SK-N-SH (cell line): ENCODE measurements at regions not wholly inside any gene's neighbourhood (a gene's known extent, or its start where the extent isn't known, plus 50 kb on each side); places are given as distances from the start of the nearest gene placed in this dataset.

Experiments used
- CTCF ChIA-PET: fragments of 300-600, 350-600 bp; formaldehyde crosslinking; extraction: SDS; loops from one replicate; lab custom pipeline; 2021; lab: Yijun Ruan, JAX
- POLR2A ChIA-PET: fragments of 350-600 bp; sonication (Branson Sonifier 250); formaldehyde crosslinking; extraction: SDS; loops from one replicate; lab custom pipeline; 2020; ENCODE audit warnings: antibody characterized with exemption, inconsistent platforms; lab: Yijun Ruan, JAX
- DNase-seq: peaks from one replicate; pipeline ENCODE4 v3.0.0; 2012
- H2AFZ ChIP-seq: fragments of 200-600 bp; sonication (generic); 2 replicates; pipeline ENCODE4 v1.8.1; 2016; ENCODE audit warnings: antibody characterized with exemption, mild to moderate bottlenecking, low read depth
- H3F3A ChIP-seq: fragments of 200-600 bp; sonication (generic); replicated peaks from 2 replicates; pipeline ENCODE3; 2016; ENCODE audit warnings: antibody characterized with exemption, mild to moderate bottlenecking; ENCODE audit not compliant: insufficient read depth
- H3K27ac ChIP-seq, 2 experiments: fragments of 200-500 bp in 1 of 2; fragments of 200-600 bp in 1 of 2; sonication (Bioruptor generic) in 1 of 2; sonication (generic), shearing (Covaris generic) in 1 of 2; 2 replicates each; pipeline versions ENCODE4 v1.5.1 to v1.6.1; 2014 to 2016; ENCODE audit warnings: low read depth in 2 of 2, inconsistent platforms in 1 of 2, low read length in 1 of 2, mild to moderate bottlenecking in 1 of 2, mixed read lengths in 1 of 2
- H3K27me3 ChIP-seq: fragments of 200-600 bp; sonication (generic), shearing (Covaris generic); 2 replicates; pipeline ENCODE4 v1.6.1; 2016; ENCODE audit warnings: mixed run types; ENCODE audit not compliant: insufficient read depth
- H3K36me3 ChIP-seq, 2 experiments: fragments of 200-500 bp in 1 of 2; fragments of 200-600 bp in 1 of 2; sonication (Bioruptor generic) in 1 of 2; sonication (generic) in 1 of 2; replicated peaks in 1 of 2; 2 replicates each; pipeline versions ENCODE3 to v1.5.1; 2014 to 2016; ENCODE audit warnings: low read length in 1 of 2, mild to moderate bottlenecking in 1 of 2; ENCODE audit not compliant: insufficient read depth in 2 of 2, control insufficient read depth in 1 of 2
- H3K4me1 ChIP-seq, 2 experiments: fragments of 200-500 bp in 1 of 2; fragments of 200-600 bp in 1 of 2; sonication (Bioruptor generic) in 1 of 2; sonication (generic), shearing (Covaris generic) in 1 of 2; 2 replicates each; pipeline versions ENCODE4 v1.5.1 to v1.6.1; 2014 to 2016; ENCODE audit warnings: low read depth in 1 of 2, low read length in 1 of 2, mixed run types in 1 of 2; ENCODE audit not compliant: insufficient read depth in 2 of 2, control insufficient read depth in 1 of 2
- H3K4me2 ChIP-seq: fragments of 200-600 bp; sonication (generic), shearing (Covaris generic); 2 replicates; pipeline ENCODE4 v1.6.1; 2017; ENCODE audit warnings: mixed run types
- H3K4me3 ChIP-seq, 2 experiments: fragments of 200-500 bp in 1 of 2; fragments of 200-600 bp in 1 of 2; sonication (Bioruptor generic) in 1 of 2; sonication (generic), shearing (Covaris generic) in 1 of 2; 2 replicates each; pipeline versions ENCODE4 v1.5.1 to v1.8.1; 2014 to 2016; ENCODE audit warnings: low read depth in 2 of 2, inconsistent platforms in 1 of 2, low read length in 1 of 2, mild to moderate bottlenecking in 1 of 2, mixed read lengths in 1 of 2, moderate library complexity in 1 of 2
- H3K79me2 ChIP-seq: fragments of 200-600 bp; sonication (generic); 2 replicates; pipeline ENCODE4 v1.8.1; 2017; ENCODE audit warnings: mild to moderate bottlenecking; ENCODE audit not compliant: insufficient read depth
- H3K9ac ChIP-seq: fragments of 200-600 bp; sonication (generic); 2 replicates; pipeline ENCODE4 v1.6.1; 2017; ENCODE audit warnings: mixed run types
- H3K9me2 ChIP-seq: fragments of 200-600 bp; sonication (generic); 2 replicates; pipeline ENCODE4 v1.6.1; 2017; ENCODE audit warnings: mixed run types
- H3K9me3 ChIP-seq: fragments of 200-600 bp; sonication (generic); 2 replicates; pipeline ENCODE4 v1.6.1; 2017; ENCODE audit warnings: mixed run types, mild to moderate bottlenecking, moderate library complexity
- H4K20me1 ChIP-seq: fragments of 200-600 bp; sonication (generic); 2 replicates; pipeline ENCODE4 v1.6.1; 2017; ENCODE audit warnings: mild to moderate bottlenecking, mixed run types; ENCODE audit not compliant: insufficient read depth
- CHD2 ChIP-seq: fragments of 150-350 bp; IDR thresholded peaks from 2 replicates; pipeline ENCODE4 v1.6.1; 2018; ENCODE audit warnings: low read length; ENCODE audit not compliant: partially characterized antibody
- EP300 ChIP-seq, 2 experiments: IDR thresholded peaks; 2 replicates each; pipeline versions ENCODE4 v1.4.0 to v1.6.1; 2012; ENCODE audit warnings: borderline replicate concordance in 1 of 2, low read depth in 1 of 2, low read length in 1 of 2
- EZH2phosphoT487 ChIP-seq: fragments of 200-600 bp; sonication (generic); IDR thresholded peaks from 2 replicates; pipeline ENCODE4 v1.6.1; 2017; ENCODE audit warnings: low read depth, mixed run types, mild to moderate bottlenecking, antibody characterized with exemption, moderate library complexity, borderline replicate concordance
- FOSL2 ChIP-seq: IDR thresholded peaks from 2 replicates; pipeline ENCODE4 v1.4.0; 2012; ENCODE audit warnings: low read depth, mild to moderate bottlenecking, moderate library complexity, borderline replicate concordance
- FOXM1 ChIP-seq: IDR thresholded peaks from 2 replicates; pipeline ENCODE4 v1.4.0; 2012; ENCODE audit warnings: low read depth, mild to moderate bottlenecking
- GATA2 ChIP-seq: sonication (generic); formaldehyde crosslinking; IDR thresholded peaks from 2 replicates; pipeline ENCODE4 v1.5.0; 2020; ENCODE audit warnings: mild to moderate bottlenecking, missing genetic modification reagents
- JUND ChIP-seq: IDR thresholded peaks from 2 replicates; pipeline ENCODE4 v1.4.0; 2012
- MEF2A ChIP-seq: IDR thresholded peaks from 2 replicates; pipeline ENCODE4 v1.4.0; 2012; ENCODE audit warnings: low read depth, borderline replicate concordance
- NFIC ChIP-seq: IDR thresholded peaks from 2 replicates; pipeline ENCODE4 v1.4.0; 2012; ENCODE audit warnings: borderline replicate concordance
- NRF1 ChIP-seq: IDR thresholded peaks from 2 replicates; pipeline ENCODE4 v1.6.1; 2012; ENCODE audit warnings: low read depth, mild to moderate bottlenecking, low read length
- POLR2AphosphoS5 ChIP-seq: IDR thresholded peaks from 2 replicates; pipeline ENCODE4 v1.6.1; 2012; ENCODE audit warnings: low read depth, low read length
- RAD21 ChIP-seq: IDR thresholded peaks from 2 replicates; pipeline ENCODE4 v1.6.1; 2012; ENCODE audit warnings: mild to moderate bottlenecking, low read length
- RCOR1 ChIP-seq: fragments of 150-350 bp; IDR thresholded peaks from 2 replicates; pipeline ENCODE4 v1.6.1; 2017; ENCODE audit warnings: antibody characterized with exemption, low read length
- SIN3A ChIP-seq: IDR thresholded peaks from 2 replicates; pipeline ENCODE4 v1.6.1; 2012; ENCODE audit warnings: low read depth, mild to moderate bottlenecking, low read length, moderate library complexity, borderline replicate concordance
- SMC3 ChIP-seq: IDR thresholded peaks from 2 replicates; pipeline ENCODE4 v1.6.1; 2012; ENCODE audit warnings: low read depth, low read length, improper control_type of control experiment
- TAF1 ChIP-seq: IDR thresholded peaks from 2 replicates; pipeline ENCODE4 v1.6.1; 2012; ENCODE audit warnings: low read depth, mild to moderate bottlenecking, low read length, moderate library complexity, borderline replicate concordance
- TCF12 ChIP-seq: IDR thresholded peaks from 2 replicates; pipeline ENCODE4 v1.4.0; 2012
- TEAD4 ChIP-seq: IDR thresholded peaks from 2 replicates; pipeline ENCODE4 v1.4.0; 2012; ENCODE audit warnings: mild to moderate bottlenecking, borderline replicate concordance; ENCODE audit not compliant: insufficient read depth
- YY1 ChIP-seq: IDR thresholded peaks from 2 replicates; pipeline ENCODE4 v1.4.0; 2012; ENCODE audit warnings: low read depth, mild to moderate bottlenecking
- WGBS: methylation state at CpG from one replicate; pipeline ENCODE4 v1.1.6; 2017; ENCODE audit warnings: low lambda C conversion rate; 5-methylcytosine and 5-hydroxymethylcytosine counted together
- TF ChIP-seq, protein P1 (sequence below): fragments of 200-600 bp; sonication (generic); IDR thresholded peaks from 2 replicates; pipeline ENCODE4 v1.6.1; 2017; ENCODE audit warnings: antibody characterized with exemption, mild to moderate bottlenecking, moderate library complexity
- TF ChIP-seq, protein P2 (sequence below): fragments of 150-350 bp; IDR thresholded peaks from 2 replicates; pipeline ENCODE4 v1.6.1; 2017; ENCODE audit warnings: antibody characterized with exemption, low read length, low read depth, borderline replicate concordance
- TF ChIP-seq, protein P3 (sequence below): IDR thresholded peaks from 2 replicates; pipeline ENCODE4; 2012
- TF ChIP-seq, protein P4 (sequence below): IDR thresholded peaks from 2 replicates; pipeline ENCODE4 v1.4.0; 2012; ENCODE audit warnings: low read depth

DNA sequence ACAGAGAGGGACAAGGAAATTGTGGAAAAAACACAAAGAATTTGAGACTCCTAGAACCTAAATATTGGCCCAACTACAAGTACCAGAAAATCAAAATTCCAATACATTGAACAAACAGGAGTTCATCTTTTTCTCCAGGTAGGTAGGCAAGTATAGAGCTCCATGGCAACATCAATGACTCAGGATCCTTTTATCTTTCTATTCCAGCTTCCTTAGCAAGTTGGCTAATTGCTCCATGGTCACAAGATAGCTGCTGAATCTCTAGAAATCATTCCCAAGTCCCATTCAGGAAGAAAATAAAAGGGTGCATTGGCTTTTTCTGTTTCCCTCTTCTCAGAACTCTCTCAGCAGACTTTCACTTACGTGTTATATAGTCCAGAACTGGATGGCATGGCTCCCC lies 117.9 kb upstream of the MAN2A1 start:
- ChIA-PET POLR2A (no interaction called here), CTCF (no interaction called here)
- Histone ChIP-seq H3K4me2 (no peak overlapping the region), H3K79me2 (no peaks in the 10 kb centered on the region), H3F3A (no peaks in the 10 kb centered on the region), H3K4me1 (no peaks in the 10 kb centered on the region), H3K27ac (no peak overlapping the region), H3K9me2 (no peaks in the 10 kb centered on the region), H2AFZ (no peak overlapping the region), H3K4me3 (no peak overlapping the region), H3K27me3 (no peaks in the 10 kb centered on the region), H3K9ac (no peak overlapping the region), H3K36me3 (no peaks in the 10 kb centered on the region), H4K20me1 (no peaks in the 10 kb centered on the region), H3K9me3 (no peaks in the 10 kb centered on the region)
- 52% methylated on average over 1 of the region's 1 CpG for WGBS
- DNase-seq, result no peak
- TF ChIP-seq, protein P1, sequence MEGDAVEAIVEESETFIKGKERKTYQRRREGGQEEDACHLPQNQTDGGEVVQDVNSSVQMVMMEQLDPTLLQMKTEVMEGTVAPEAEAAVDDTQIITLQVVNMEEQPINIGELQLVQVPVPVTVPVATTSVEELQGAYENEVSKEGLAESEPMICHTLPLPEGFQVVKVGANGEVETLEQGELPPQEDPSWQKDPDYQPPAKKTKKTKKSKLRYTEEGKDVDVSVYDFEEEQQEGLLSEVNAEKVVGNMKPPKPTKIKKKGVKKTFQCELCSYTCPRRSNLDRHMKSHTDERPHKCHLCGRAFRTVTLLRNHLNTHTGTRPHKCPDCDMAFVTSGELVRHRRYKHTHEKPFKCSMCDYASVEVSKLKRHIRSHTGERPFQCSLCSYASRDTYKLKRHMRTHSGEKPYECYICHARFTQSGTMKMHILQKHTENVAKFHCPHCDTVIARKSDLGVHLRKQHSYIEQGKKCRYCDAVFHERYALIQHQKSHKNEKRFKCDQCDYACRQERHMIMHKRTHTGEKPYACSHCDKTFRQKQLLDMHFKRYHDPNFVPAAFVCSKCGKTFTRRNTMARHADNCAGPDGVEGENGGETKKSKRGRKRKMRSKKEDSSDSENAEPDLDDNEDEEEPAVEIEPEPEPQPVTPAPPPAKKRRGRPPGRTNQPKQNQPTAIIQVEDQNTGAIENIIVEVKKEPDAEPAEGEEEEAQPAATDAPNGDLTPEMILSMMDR, result no peak
- no peak for TF ChIP-seq SIN3A
- TF ChIP-seq RCOR1, result no peak
- no peak for TF ChIP-seq NFIC
- TF ChIP-seq NRF1, result no peak
- TF ChIP-seq EP300 (IDR thresholded peaks at IDR 0.05; ENCODE audit: borderline replicate concordance in 1 of 2, low read depth in 1 of 2, low read length in 1 of 2), result no peak
- TF ChIP-seq YY1, result no peak
- no peak for TF ChIP-seq RAD21
- TF ChIP-seq JUND, result no peak
- no peak for TF ChIP-seq GATA2 (CRISPR knock-in tag)
- TF ChIP-seq FOXM1, result no peak
- TF ChIP-seq TAF1, result no peak

DNA sequence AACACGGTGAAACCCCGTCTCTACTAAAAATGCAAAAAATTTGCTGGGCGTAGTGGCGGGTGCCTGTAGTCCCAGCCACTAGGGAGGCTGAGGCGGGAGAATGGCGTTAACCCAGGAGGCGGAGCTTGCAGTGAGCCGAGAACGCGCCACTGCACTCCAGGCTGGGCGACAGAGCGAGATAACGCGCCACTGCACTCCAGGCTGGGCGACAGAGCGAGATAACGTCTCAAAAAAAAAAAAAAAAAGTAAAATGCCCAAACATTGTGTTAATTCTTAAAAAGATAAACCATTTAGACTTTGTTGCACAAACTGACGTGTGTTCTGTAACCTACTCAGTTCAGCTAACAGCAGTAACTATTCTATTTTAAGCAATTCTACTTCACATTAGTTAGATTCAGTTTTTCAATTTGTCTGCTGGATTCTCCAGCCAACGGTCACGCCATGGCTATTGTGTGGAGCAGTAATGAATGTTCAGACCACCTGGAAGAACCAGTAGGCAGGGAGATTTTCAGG lies 119.3 kb upstream of the MAN2A1 start:
- no peak overlapping the region for H3K9ac ChIP-seq
- H3K36me3 ChIP-seq, result no peaks in the 10 kb centered on the region
- TF ChIP-seq YY1 (no peak), POLR2AphosphoS5 (no peak), CHD2 (no peak), FOSL2 (no peak), EP300 (IDR thresholded peaks at IDR 0.05; ENCODE audit: borderline replicate concordance in 1 of 2, low read depth in 1 of 2, low read length in 1 of 2) (no peak), SMC3 (no peak), SIN3A (no peak), EZH2phosphoT487 (no peak), JUND (no peak), MEF2A (no peak), TCF12 (no peak), TEAD4 (no peak)
- TF ChIP-seq, protein P2, sequence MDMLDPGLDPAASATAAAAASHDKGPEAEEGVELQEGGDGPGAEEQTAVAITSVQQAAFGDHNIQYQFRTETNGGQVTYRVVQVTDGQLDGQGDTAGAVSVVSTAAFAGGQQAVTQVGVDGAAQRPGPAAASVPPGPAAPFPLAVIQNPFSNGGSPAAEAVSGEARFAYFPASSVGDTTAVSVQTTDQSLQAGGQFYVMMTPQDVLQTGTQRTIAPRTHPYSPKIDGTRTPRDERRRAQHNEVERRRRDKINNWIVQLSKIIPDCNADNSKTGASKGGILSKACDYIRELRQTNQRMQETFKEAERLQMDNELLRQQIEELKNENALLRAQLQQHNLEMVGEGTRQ, result no peak
- TF ChIP-seq, protein P3, sequence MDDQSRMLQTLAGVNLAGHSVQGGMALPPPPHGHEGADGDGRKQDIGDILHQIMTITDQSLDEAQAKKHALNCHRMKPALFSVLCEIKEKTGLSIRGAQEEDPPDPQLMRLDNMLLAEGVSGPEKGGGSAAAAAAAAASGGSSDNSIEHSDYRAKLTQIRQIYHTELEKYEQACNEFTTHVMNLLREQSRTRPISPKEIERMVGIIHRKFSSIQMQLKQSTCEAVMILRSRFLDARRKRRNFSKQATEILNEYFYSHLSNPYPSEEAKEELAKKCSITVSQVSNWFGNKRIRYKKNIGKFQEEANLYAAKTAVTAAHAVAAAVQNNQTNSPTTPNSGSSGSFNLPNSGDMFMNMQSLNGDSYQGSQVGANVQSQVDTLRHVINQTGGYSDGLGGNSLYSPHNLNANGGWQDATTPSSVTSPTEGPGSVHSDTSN, result no peak
- TF ChIP-seq, protein P4, sequence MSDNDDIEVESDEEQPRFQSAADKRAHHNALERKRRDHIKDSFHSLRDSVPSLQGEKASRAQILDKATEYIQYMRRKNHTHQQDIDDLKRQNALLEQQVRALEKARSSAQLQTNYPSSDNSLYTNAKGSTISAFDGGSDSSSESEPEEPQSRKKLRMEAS, result no peak
- TF ChIP-seq, protein P1, result no peak
- TF ChIP-seq, all 33 proteins: peak for 0
- Histone ChIP-seq H3K27me3 (no peaks in the 10 kb centered on the region), H3K79me2 (no peaks in the 10 kb centered on the region), H3K4me3 (no peak overlapping the region), H3K27ac (no peak overlapping the region), H2AFZ (no peak overlapping the region), H3K9me2 (no peaks in the 10 kb centered on the region), H3F3A (no peaks in the 10 kb centered on the region), H3K9me3 (no peaks in the 10 kb centered on the region), H3K4me2 (no peak overlapping the region), H3K4me1 (no peaks in the 10 kb centered on the region), H4K20me1 (no peaks in the 10 kb centered on the region)
- DNase-seq, result no peak
- ChIA-PET POLR2A (no interaction called here), CTCF (no interaction called here)
- 79% methylated on average over 20 of the region's 20 CpGs for WGBS
